K562 (cell line): ENCODE measurements at regions not wholly inside any gene's neighbourhood (a gene's known extent, or its start where the extent isn't known, plus 50 kb on each side); places are given as distances from the start of the nearest gene placed in this dataset.

Experiments used
- CSDE1 ChIP-seq, 2 experiments: fragments of 450-650 bp; IDR thresholded peaks; 2 replicates each; pipeline ENCODE4 v1.6.1; 2016; ENCODE audit warnings: mild to moderate bottlenecking in 1 of 2
- HNRNPLL ChIP-seq: fragments of 200-400 bp; formaldehyde crosslinking; IDR thresholded peaks from 2 replicates; pipeline ENCODE4 v1.6.1; 2017; ENCODE audit warnings: low read length, low read depth, mild to moderate bottlenecking; ENCODE audit not compliant: poor library complexity, severe bottlenecking
- MEF2A ChIP-seq: IDR thresholded peaks from 2 replicates; pipeline ENCODE4 v1.6.1; 2011; ENCODE audit warnings: low read depth, mild to moderate bottlenecking, low read length, moderate library complexity; ENCODE audit not compliant: control insufficient read depth
- NFE2L1 ChIP-seq: fragments of 450-650 bp; IDR thresholded peaks from 2 replicates; pipeline ENCODE4 v1.6.1; 2016; ENCODE audit warnings: missing genetic modification characterization, low read depth, mild to moderate bottlenecking, missing compliant biosample characterization, moderate library complexity, borderline replicate concordance
- PCBP2 ChIP-seq: fragments of 200-400 bp; formaldehyde crosslinking; IDR thresholded peaks from 2 replicates; pipeline ENCODE4 v1.6.1; 2018; ENCODE audit warnings: low read length, low read depth, mild to moderate bottlenecking, moderate library complexity; ENCODE audit not compliant: poor library complexity, severe bottlenecking
- PRPF4 ChIP-seq: fragments of 200-400 bp; formaldehyde crosslinking; IDR thresholded peaks from one replicate; pipeline ENCODE4 v1.6.1; 2017; ENCODE audit warnings: low read length, low read depth, mild to moderate bottlenecking; ENCODE audit not compliant: insufficient read depth, poor library complexity, severe bottlenecking
- SREBF2 ChIP-seq: sonication (generic); formaldehyde crosslinking; IDR thresholded peaks from 2 replicates; pipeline ENCODE4 v1.4.0; 2020; ENCODE audit warnings: mild to moderate bottlenecking, missing genetic modification reagents
- TOE1 ChIP-seq, 2 experiments: fragments of 450-650 bp in 1 of 2; sonication (generic) in 1 of 2; formaldehyde crosslinking in 1 of 2; IDR thresholded peaks; 2 replicates each; pipeline versions ENCODE4 v1.7.1 to v1.8.0; 2016 to 2022; ENCODE audit warnings: borderline replicate concordance in 2 of 2, mild to moderate bottlenecking in 2 of 2, antibody characterized with exemption in 1 of 2, inconsistent platforms in 1 of 2, low read depth in 1 of 2, missing genetic modification reagents in 1 of 2, moderate library complexity in 1 of 2
- ZNF324 ChIP-seq: fragments of 250-450 bp; sonication (Bioruptor Pico); IDR thresholded peaks from 2 replicates; pipeline ENCODE4 v1.4.0; 2020; ENCODE audit warnings: mild to moderate bottlenecking
- ZNF551 ChIP-seq: fragments of 250-450 bp; sonication (Bioruptor Pico); IDR thresholded peaks from 2 replicates; pipeline ENCODE4 v1.5.0; 2021; ENCODE audit warnings: mild to moderate bottlenecking, moderate library complexity
- TF ChIP-seq, protein P1 (sequence below): fragments of 250-450 bp; sonication (Bioruptor Pico); IDR thresholded peaks from 2 replicates; pipeline ENCODE4 v1.8.0; 2022; ENCODE audit warnings: moderate library complexity, mild to moderate bottlenecking, inconsistent platforms
- TF ChIP-seq, protein P2 (sequence below), 3 experiments: IDR thresholded peaks in 2 of 3; conservative IDR thresholded peaks in 1 of 3; 2 replicates each; pipeline ENCODE4 v1.5.1; 2011 to 2012; ENCODE audit warnings: low read length in 3 of 3, mild to moderate bottlenecking in 3 of 3, control low read depth in 2 of 3, improper control_type of control experiment in 1 of 3, inconsistent platforms in 1 of 3, low read depth in 1 of 3, mixed read lengths in 1 of 3, moderate library complexity in 1 of 3; ENCODE audit not compliant: insufficient read depth in 2 of 3
- TF ChIP-seq, protein P3 (sequence below): fragments of 250-450 bp; sonication (Bioruptor Pico); IDR thresholded peaks from 2 replicates; pipeline ENCODE4 v1.9.0; 2021; ENCODE audit warnings: mild to moderate bottlenecking

DNA sequence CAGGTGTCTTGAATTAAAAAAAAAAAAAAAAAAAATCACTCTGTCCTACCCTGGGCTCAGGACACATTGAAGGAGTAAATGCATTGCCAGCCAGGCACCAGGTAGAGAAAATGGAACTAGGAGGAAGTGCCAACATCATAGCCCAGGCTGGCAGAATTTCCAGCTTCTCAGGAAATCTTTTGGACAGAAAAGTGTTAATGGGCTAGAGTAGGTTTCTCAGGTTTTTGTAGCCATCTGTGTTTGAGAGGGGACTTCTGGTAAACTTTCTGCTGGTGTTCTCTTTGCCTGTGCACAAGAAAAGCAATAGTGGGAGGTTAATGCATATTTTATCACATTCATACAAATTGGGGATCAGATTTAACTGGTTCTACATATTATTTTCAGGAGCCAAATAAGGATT, 678.3 kb upstream of the NRSN1 start:
- TF ChIP-seq, protein P1, sequence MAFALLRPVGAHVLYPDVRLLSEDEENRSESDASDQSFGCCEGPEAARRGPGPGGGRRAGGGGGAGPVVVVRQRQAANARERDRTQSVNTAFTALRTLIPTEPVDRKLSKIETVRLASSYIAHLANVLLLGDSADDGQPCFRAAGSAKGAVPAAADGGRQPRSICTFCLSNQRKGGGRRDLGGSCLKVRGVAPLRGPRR (CRISPR knock-in tag) = no peak
- TF ChIP-seq, protein P2, sequence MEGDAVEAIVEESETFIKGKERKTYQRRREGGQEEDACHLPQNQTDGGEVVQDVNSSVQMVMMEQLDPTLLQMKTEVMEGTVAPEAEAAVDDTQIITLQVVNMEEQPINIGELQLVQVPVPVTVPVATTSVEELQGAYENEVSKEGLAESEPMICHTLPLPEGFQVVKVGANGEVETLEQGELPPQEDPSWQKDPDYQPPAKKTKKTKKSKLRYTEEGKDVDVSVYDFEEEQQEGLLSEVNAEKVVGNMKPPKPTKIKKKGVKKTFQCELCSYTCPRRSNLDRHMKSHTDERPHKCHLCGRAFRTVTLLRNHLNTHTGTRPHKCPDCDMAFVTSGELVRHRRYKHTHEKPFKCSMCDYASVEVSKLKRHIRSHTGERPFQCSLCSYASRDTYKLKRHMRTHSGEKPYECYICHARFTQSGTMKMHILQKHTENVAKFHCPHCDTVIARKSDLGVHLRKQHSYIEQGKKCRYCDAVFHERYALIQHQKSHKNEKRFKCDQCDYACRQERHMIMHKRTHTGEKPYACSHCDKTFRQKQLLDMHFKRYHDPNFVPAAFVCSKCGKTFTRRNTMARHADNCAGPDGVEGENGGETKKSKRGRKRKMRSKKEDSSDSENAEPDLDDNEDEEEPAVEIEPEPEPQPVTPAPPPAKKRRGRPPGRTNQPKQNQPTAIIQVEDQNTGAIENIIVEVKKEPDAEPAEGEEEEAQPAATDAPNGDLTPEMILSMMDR (IDR thresholded peaks at IDR 0.05 in 2 of 3, conservative IDR thresholded peaks at IDR 0.05 in 1 of 3; ENCODE audit: insufficient read depth in 2 of 3, low read depth in 1 of 3, low read length in 3 of 3) = no peak
- no peak for TF ChIP-seq ZNF551 (CRISPR knock-in tag)
- TF ChIP-seq TOE1 (IDR thresholded peaks at IDR 0.05; ENCODE audit: borderline replicate concordance) = no peak
- TF ChIP-seq TOE1 (CRISPR knock-in tag; IDR thresholded peaks at IDR 0.05; ENCODE audit: borderline replicate concordance, low read depth) = no peak
- no peak for TF ChIP-seq PCBP2
- TF ChIP-seq CSDE1 (IDR thresholded peaks at IDR 0.05) = no peak
- TF ChIP-seq, protein P3, sequence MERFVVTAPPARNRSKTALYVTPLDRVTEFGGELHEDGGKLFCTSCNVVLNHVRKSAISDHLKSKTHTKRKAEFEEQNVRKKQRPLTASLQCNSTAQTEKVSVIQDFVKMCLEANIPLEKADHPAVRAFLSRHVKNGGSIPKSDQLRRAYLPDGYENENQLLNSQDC (CRISPR knock-in tag) = no peak
- TF ChIP-seq HNRNPLL = no peak
- TF ChIP-seq SREBF2 (CRISPR knock-in tag) = no peak
- TF ChIP-seq NFE2L1 (tag) = no peak
- TF ChIP-seq PRPF4 = no peak
- TF ChIP-seq MEF2A = no peak
- no peak for TF ChIP-seq ZNF324
